PC-9 (cell line): ENCODE measurements at regions not wholly inside any gene's neighbourhood (a gene's known extent, or its start where the extent isn't known, plus 50 kb on each side); places are given as distances from the start of the nearest gene placed in this dataset.
A peak's percentile ranks its signal among the peaks of the same experiment; 100 is the strongest.

Experiments used
- BruUV-seq: library from RNA; stranded (reverse); fragments of 400-500 nt; replicated peaks from 2 replicates; lab custom pipeline; 2021; lab: Mats Ljungman, UMichigan
- CTCF ChIA-PET: fragments of 300-600 bp; sonication (Branson Sonifier 250); formaldehyde crosslinking; loops from one replicate; lab custom pipeline; 2022; ENCODE audit warnings: antibody characterized with exemption; lab: Charles Lee
- POLR2A ChIA-PET: fragments of 300-600 bp; sonication (Branson Sonifier 250); formaldehyde crosslinking; loops from one replicate; lab custom pipeline; 2022; ENCODE audit warnings: antibody characterized with exemption; ENCODE audit not compliant: unreplicated experiment; lab: Charles Lee
- DNase-seq, 2 experiments: peaks; one replicate each; pipeline versions ENCODE4 v3.0.0 to v3.0.0-alpha.2; 2015 to 2022; ENCODE audit warnings: mixed read lengths in 1 of 2
- H2AFZ ChIP-seq: fragments of 200-600 bp; sonication (generic); 2 replicates; pipeline ENCODE4 v1.8.1; 2017; ENCODE audit warnings: antibody characterized with exemption
- H3F3A ChIP-seq: fragments of 200-600 bp; sonication (generic); 2 replicates; pipeline ENCODE4 v1.8.1; 2017; ENCODE audit warnings: antibody characterized with exemption, mild to moderate bottlenecking, low read depth; ENCODE audit not compliant: insufficient read depth
- H3K27ac ChIP-seq: fragments of 200-600 bp; sonication (generic); 2 replicates; pipeline ENCODE4 v1.6.1; 2016; ENCODE audit warnings: mixed run types
- H3K27me3 ChIP-seq: fragments of 200-600 bp; sonication (generic); 2 replicates; pipeline ENCODE4 v1.6.1; 2016; ENCODE audit warnings: low read depth, mixed run types; ENCODE audit not compliant: insufficient read depth
- H3K36me3 ChIP-seq: fragments of 200-600 bp; sonication (generic); 2 replicates; pipeline ENCODE4 v1.6.1; 2016; ENCODE audit warnings: low read depth, mixed run types
- H3K4me1 ChIP-seq: fragments of 200-600 bp; sonication (generic); replicated peaks from 2 replicates; pipeline ENCODE4 v1.6.1; 2016; ENCODE audit warnings: mixed run types; ENCODE audit not compliant: insufficient read depth
- H3K4me2 ChIP-seq: fragments of 200-600 bp; sonication (generic); 2 replicates; pipeline ENCODE4 v1.6.1; 2017; ENCODE audit warnings: mixed run types
- H3K4me3 ChIP-seq: fragments of 200-600 bp; sonication (generic); 2 replicates; pipeline ENCODE4 v1.6.1; 2016; ENCODE audit warnings: mixed run types
- H3K79me2 ChIP-seq: fragments of 200-600 bp; sonication (generic); 2 replicates; pipeline ENCODE4 v1.6.1; 2017; ENCODE audit warnings: low read depth, mixed run types
- H3K9me2 ChIP-seq: fragments of 200-600 bp; sonication (generic); 2 replicates; pipeline ENCODE4 v1.8.1; 2017; ENCODE audit warnings: mild to moderate bottlenecking; ENCODE audit not compliant: insufficient read depth
- H3K9me3 ChIP-seq: fragments of 200-600 bp; sonication (generic); 2 replicates; pipeline ENCODE4 v1.8.1; 2016; ENCODE audit warnings: low read depth; ENCODE audit not compliant: insufficient read depth
- H4K20me1 ChIP-seq: fragments of 200-600 bp; sonication (generic); 2 replicates; pipeline ENCODE4 v1.8.1; 2017; ENCODE audit not compliant: insufficient read depth
- EZH2 ChIP-seq: fragments of 200-600 bp; sonication (generic); IDR thresholded peaks from 2 replicates; pipeline ENCODE4 v1.8.0; 2017; ENCODE audit warnings: antibody characterized with exemption, low read depth
- intact Hi-C: fragments of 100-400 bp; cut with micrococcal nuclease; formaldehyde crosslinking; loops from one replicate; pipeline ENCODE4 v1.10.0; 2022; ENCODE audit not compliant: unreplicated experiment
- TF ChIP-seq, protein P1 (sequence below): fragments of 200-600 bp; sonication (generic); conservative IDR thresholded peaks from 2 replicates; pipeline ENCODE4 v1.6.1; 2017; ENCODE audit warnings: mixed run types, antibody characterized with exemption, mild to moderate bottlenecking, moderate library complexity

DNA sequence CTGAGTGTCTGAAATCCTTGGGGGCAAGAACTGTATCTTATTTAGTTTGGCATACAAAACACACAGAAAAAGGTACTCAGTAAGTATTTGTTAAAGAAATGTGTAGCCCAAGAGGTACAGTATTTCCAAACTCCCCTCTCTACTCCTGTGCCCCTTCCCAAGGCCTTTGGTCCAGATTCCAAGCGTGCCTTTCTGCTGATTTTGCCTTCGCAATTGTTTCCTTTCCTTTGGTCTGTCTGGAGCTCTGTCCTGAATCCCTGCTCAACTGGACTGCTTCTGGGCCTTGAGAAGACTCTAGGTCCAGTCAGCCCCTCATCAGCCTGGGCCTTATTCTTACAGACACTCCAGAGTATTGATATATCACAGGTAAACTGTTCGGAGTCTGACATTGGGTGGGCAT, 122.2 kb upstream of the SYNCRIP start:
- Histone ChIP-seq H3K4me1 (no peaks in the 10 kb centered on the region), H4K20me1 (no peaks in the 10 kb centered on the region), H3K79me2 (no peaks in the 10 kb centered on the region), H3K36me3 (no peaks in the 10 kb centered on the region), H3K9me2 (no peaks in the 10 kb centered on the region), H3K27ac (no peak overlapping the region), H3K9me3 (no peaks in the 10 kb centered on the region), H2AFZ (no peak overlapping the region), H3K4me3 (no peak overlapping the region), H3F3A (no peaks in the 10 kb centered on the region), H3K4me2 (no peak overlapping the region), H3K27me3 (no peaks in the 10 kb centered on the region)
- ChIA-PET POLR2A (no interaction called here), CTCF (no interaction called here)
- TF ChIP-seq, protein P1, sequence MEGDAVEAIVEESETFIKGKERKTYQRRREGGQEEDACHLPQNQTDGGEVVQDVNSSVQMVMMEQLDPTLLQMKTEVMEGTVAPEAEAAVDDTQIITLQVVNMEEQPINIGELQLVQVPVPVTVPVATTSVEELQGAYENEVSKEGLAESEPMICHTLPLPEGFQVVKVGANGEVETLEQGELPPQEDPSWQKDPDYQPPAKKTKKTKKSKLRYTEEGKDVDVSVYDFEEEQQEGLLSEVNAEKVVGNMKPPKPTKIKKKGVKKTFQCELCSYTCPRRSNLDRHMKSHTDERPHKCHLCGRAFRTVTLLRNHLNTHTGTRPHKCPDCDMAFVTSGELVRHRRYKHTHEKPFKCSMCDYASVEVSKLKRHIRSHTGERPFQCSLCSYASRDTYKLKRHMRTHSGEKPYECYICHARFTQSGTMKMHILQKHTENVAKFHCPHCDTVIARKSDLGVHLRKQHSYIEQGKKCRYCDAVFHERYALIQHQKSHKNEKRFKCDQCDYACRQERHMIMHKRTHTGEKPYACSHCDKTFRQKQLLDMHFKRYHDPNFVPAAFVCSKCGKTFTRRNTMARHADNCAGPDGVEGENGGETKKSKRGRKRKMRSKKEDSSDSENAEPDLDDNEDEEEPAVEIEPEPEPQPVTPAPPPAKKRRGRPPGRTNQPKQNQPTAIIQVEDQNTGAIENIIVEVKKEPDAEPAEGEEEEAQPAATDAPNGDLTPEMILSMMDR: no peak
- TF ChIP-seq EZH2: no peak
- intact Hi-C loops: no loop called here
- no peak for DNase-seq
- no TSS peak for BruUV-seq

DNA sequence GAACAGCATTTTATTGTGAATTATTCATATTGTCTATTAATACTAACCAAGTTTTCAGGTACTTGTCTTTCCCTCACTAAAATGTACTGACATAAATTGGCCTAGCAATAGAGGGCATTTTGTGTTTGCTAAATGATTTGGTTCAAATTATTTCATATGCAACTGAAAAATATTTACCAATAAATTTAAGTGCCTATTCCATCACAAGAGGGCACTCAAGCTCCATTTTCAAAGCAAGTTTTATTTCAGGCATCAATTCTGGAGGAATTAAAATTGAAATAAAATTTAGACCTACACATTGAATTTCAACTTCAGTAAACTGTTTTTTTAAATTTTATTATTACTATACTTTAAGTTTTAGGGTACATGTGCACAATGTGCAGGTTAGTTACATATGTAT, 114.3 kb upstream of the SYNCRIP start:
- Histone ChIP-seq H3K27me3 (no peaks in the 10 kb centered on the region), H3K79me2 (no peaks in the 10 kb centered on the region), H3K9me2 (no peaks in the 10 kb centered on the region), H3K27ac (no peak overlapping the region), H3F3A (no peaks in the 10 kb centered on the region), H3K4me3 (no peak overlapping the region), H3K4me2 (no peak overlapping the region), H2AFZ (no peak overlapping the region), H3K9me3 (no peaks in the 10 kb centered on the region), H3K36me3 (no peaks in the 10 kb centered on the region), H4K20me1 (no peaks in the 10 kb centered on the region), H3K4me1 (no peaks in the 10 kb centered on the region)
- ChIA-PET CTCF (interaction anchor here (0.7 kb wide), 1 partner anchor 1100 kb away, joined by 3 read pairs; no protein-coding TSS in a partner anchor), POLR2A (no interaction called here)
- BruUV-seq: no TSS peak
- DNase-seq: no peak
- intact Hi-C loops: loop anchor here (5.0 kb wide), 2 partner anchors 420 to 1100 kb away; no protein-coding TSS in a partner anchor
- TF ChIP-seq, protein P1: peak; percentile 58
- TF ChIP-seq EZH2: no peak

DNA sequence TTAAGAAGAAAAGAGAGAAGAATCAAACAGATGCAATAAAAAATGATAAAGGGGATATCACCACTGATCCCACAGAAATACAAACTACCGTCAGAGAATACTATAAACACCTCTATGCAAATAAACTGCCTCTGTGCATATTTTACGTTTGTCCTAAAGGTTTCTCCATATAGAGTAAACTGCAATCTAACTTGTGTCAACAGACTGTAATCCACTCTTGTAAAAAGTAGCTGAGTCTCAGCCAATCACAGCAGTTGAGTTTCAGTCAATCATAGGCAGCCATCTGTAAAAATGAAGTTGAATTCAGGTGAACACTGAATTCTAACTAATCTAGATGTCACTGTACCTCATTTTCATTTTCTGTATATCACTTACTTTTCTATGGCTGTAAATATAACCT, 112.2 kb upstream of the SYNCRIP start:
- Histone ChIP-seq H3K9me3 (no peaks in the 10 kb centered on the region), H3K79me2 (no peaks in the 10 kb centered on the region), H3K4me3 (no peak overlapping the region), H3K4me1 (no peaks in the 10 kb centered on the region), H3K9me2 (no peaks in the 10 kb centered on the region), H3K36me3 (no peaks in the 10 kb centered on the region), H2AFZ (no peak overlapping the region), H4K20me1 (no peaks in the 10 kb centered on the region), H3K4me2 (no peak overlapping the region), H3K27ac (no peak overlapping the region), H3F3A (no peaks in the 10 kb centered on the region), H3K27me3 (no peaks in the 10 kb centered on the region)
- POLR2A ChIA-PET: no interaction called here
- no TSS peak for BruUV-seq
- intact Hi-C loops: loop anchor here (5.0 kb wide), 2 partner anchors 422 to 1102 kb away; no protein-coding TSS in a partner anchor
- no peak for DNase-seq
- CTCF ChIA-PET: no interaction called here
- TF ChIP-seq, protein P1: no peak
- no peak for TF ChIP-seq EZH2
